PC-3 (cell line): ENCODE measurements at regions not wholly inside any gene's neighbourhood (a gene's known extent, or its start where the extent isn't known, plus 50 kb on each side); places are given as distances from the start of the nearest gene placed in this dataset.

ENCODE experiments used
- ATAC-seq: fragments of 200-7000 bp; cut with Tn5 transposase; 2 replicates; pipeline ENCODE4 v1.9.1; 2020; ENCODE audit warnings: mild to moderate bottlenecking, moderate library complexity
- BruUV-seq: library from RNA; stranded (reverse); fragments of 400-500 nt; replicated peaks from 2 replicates; lab custom pipeline; 2021; lab: Mats Ljungman, UMichigan
- CTCF ChIA-PET: fragments of 300-600 bp; sonication (Branson Sonifier 250); formaldehyde crosslinking; loops from one replicate; lab custom pipeline; 2022; ENCODE audit warnings: antibody characterized with exemption; lab: Charles Lee
- POLR2A ChIA-PET: fragments of 300-600 bp; sonication (Branson Sonifier 250); formaldehyde crosslinking; loops from one replicate; lab custom pipeline; 2022; ENCODE audit warnings: antibody characterized with exemption; ENCODE audit not compliant: unreplicated experiment; lab: Charles Lee
- DNase-seq: peaks from one replicate; pipeline ENCODE4 v3.0.0-alpha.2; 2015
- H2AFZ ChIP-seq: fragments of 300-600 bp; sonication (generic); 2 replicates; pipeline ENCODE4 v1.6.0; 2016; ENCODE audit warnings: antibody characterized with exemption, low read length
- H3F3A ChIP-seq: fragments of 300-600 bp; sonication (generic); one replicate; pipeline ENCODE4 v1.6.0; 2017; ENCODE audit warnings: antibody characterized with exemption, low read length, control low read depth, mild to moderate bottlenecking; ENCODE audit not compliant: unreplicated experiment
- H3K27ac ChIP-seq: fragments of 300-600 bp; sonication (generic); 2 replicates; pipeline ENCODE4 v1.5.1; 2016; ENCODE audit warnings: mild to moderate bottlenecking, low read length
- H3K27me3 ChIP-seq: fragments of 300-600 bp; sonication (generic); 2 replicates; pipeline ENCODE4 v1.6.1; 2016; ENCODE audit warnings: low read length, mixed read lengths
- H3K36me3 ChIP-seq: fragments of 300-600 bp; sonication (generic); 2 replicates; pipeline ENCODE4 v1.6.1; 2016; ENCODE audit warnings: low read depth, mixed run types, low read length, mixed read lengths
- H3K4me1 ChIP-seq: fragments of 300-600 bp; sonication (generic); 2 replicates; pipeline ENCODE4 v1.5.1; 2016; ENCODE audit warnings: low read length; ENCODE audit not compliant: insufficient read depth
- H3K4me2 ChIP-seq: fragments of 300-600 bp; sonication (generic); 2 replicates; pipeline ENCODE4 v1.6.0; 2016; ENCODE audit warnings: low read length
- H3K4me3 ChIP-seq: fragments of 300-600 bp; sonication (generic); 2 replicates; pipeline ENCODE4 v1.5.1; 2016; ENCODE audit warnings: mild to moderate bottlenecking, low read length, mixed read lengths
- H3K79me2 ChIP-seq: fragments of 300-600 bp; sonication (generic); 2 replicates; pipeline ENCODE4 v1.6.1; 2017; ENCODE audit warnings: low read length, mixed read lengths
- H3K9ac ChIP-seq: fragments of 300-600 bp; sonication (generic); 2 replicates; pipeline ENCODE4 v1.6.0; 2016; ENCODE audit warnings: mild to moderate bottlenecking, low read length
- H3K9me2 ChIP-seq: fragments of 300-600 bp; sonication (generic); replicated peaks from 2 replicates; pipeline ENCODE4 v1.6.1; 2016; ENCODE audit warnings: mixed run types, low read length, mixed read lengths
- H3K9me3 ChIP-seq: fragments of 300-600 bp; sonication (generic); 2 replicates; pipeline ENCODE4 v1.6.1; 2016; ENCODE audit warnings: low read length, mixed read lengths
- H4K20me1 ChIP-seq: fragments of 300-600 bp; sonication (generic); 2 replicates; pipeline ENCODE4 v1.6.1; 2016; ENCODE audit warnings: low read length, mixed read lengths
- EZH2 ChIP-seq: fragments of 300-600 bp; sonication (generic); IDR thresholded peaks from one replicate; pipeline ENCODE4 v1.6.1; 2017; ENCODE audit warnings: antibody characterized with exemption, mild to moderate bottlenecking, low read length; ENCODE audit not compliant: unreplicated experiment
- EZH2phosphoT487 ChIP-seq: fragments of 300-600 bp; sonication (generic); IDR thresholded peaks from 2 replicates; pipeline ENCODE4 v1.6.1; 2018; ENCODE audit warnings: mild to moderate bottlenecking, antibody characterized with exemption, low read length, borderline replicate concordance
- intact Hi-C: fragments of 100-400 bp; cut with micrococcal nuclease; formaldehyde crosslinking; loops from 2 replicates; pipeline ENCODE4 v1.9.0; 2023
- TF ChIP-seq, protein P1 (sequence below): fragments of 300-600 bp; sonication (generic); conservative IDR thresholded peaks from 2 replicates; pipeline ENCODE4 v1.5.1; 2017; ENCODE audit warnings: antibody characterized with exemption, low read depth, mild to moderate bottlenecking, low read length

DNA sequence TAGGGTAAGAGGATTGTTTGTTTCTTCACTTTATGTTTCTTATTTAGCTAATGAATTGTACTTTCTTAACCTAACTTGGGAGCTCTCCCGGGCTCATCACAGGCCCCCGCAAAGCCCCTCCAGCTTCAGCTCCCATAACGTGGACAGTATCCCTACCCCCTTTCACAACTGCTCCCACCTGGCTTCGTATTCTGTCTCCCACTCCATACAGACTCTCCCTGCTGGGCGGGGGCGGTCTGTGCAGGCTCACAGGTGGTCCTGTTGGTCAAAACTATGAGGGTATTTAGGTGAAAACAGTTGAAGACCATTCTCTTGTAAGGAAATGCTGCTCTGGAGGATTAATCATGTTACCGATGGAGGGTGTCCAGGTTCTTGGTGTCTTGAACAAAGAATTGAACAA, 805.3 kb downstream of the SEMA5A start:
- no peak overlapping the region for H3K4me2 ChIP-seq
- H3K27ac ChIP-seq = no peak overlapping the region
- H3K27me3 ChIP-seq = no peaks in the 10 kb centered on the region
- no peak for DNase-seq
- POLR2A ChIA-PET = no interaction called here
- no peak overlapping the region for H2AFZ ChIP-seq
- no peaks in the 10 kb centered on the region for H3K36me3 ChIP-seq
- no peak overlapping the region for H3K9ac ChIP-seq
- TF ChIP-seq EZH2phosphoT487 (no peak), EZH2 (no peak)
- TF ChIP-seq, protein P1, sequence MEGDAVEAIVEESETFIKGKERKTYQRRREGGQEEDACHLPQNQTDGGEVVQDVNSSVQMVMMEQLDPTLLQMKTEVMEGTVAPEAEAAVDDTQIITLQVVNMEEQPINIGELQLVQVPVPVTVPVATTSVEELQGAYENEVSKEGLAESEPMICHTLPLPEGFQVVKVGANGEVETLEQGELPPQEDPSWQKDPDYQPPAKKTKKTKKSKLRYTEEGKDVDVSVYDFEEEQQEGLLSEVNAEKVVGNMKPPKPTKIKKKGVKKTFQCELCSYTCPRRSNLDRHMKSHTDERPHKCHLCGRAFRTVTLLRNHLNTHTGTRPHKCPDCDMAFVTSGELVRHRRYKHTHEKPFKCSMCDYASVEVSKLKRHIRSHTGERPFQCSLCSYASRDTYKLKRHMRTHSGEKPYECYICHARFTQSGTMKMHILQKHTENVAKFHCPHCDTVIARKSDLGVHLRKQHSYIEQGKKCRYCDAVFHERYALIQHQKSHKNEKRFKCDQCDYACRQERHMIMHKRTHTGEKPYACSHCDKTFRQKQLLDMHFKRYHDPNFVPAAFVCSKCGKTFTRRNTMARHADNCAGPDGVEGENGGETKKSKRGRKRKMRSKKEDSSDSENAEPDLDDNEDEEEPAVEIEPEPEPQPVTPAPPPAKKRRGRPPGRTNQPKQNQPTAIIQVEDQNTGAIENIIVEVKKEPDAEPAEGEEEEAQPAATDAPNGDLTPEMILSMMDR = no peak
- H3K9me2 ChIP-seq = no peaks in the 10 kb centered on the region; the same call in 1 of the 2 replicates
- no peak overlapping the region for H3K4me3 ChIP-seq
- no TSS peak for BruUV-seq
- no peaks in the 10 kb centered on the region for H4K20me1 ChIP-seq
- no peak for ATAC-seq
- H3K9me3 ChIP-seq = no peaks in the 10 kb centered on the region
- CTCF ChIA-PET = no interaction called here
- no peaks in the 10 kb centered on the region for H3K4me1 ChIP-seq
- intact Hi-C loops = no loop called here
- no peaks in the 10 kb centered on the region for H3F3A ChIP-seq
- H3K79me2 ChIP-seq = no peaks in the 10 kb centered on the region

DNA sequence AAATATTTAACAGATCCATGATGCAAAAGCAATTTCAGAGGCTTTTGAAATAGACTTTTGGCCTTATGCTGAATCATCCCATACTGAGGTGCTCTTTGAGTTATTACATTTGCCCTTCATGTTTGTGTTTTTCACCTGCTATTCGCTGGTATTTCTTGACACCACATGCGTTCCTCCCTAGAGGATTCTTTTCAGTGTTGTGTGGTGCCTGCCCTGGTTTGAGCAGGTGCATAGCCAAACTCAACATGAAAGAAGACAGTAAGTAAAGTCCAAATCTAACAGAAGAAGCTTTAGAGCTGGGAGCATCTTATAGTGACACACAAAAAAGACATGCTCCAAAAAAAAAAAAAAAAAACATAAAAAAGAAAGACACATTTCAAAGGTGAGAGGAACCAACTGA, 796.3 kb downstream of the SEMA5A start:
- no peaks in the 10 kb centered on the region for H4K20me1 ChIP-seq
- H3K9me2 ChIP-seq = no peaks in the 10 kb centered on the region
- H3K4me2 ChIP-seq = no peak overlapping the region
- no peaks in the 10 kb centered on the region for H3K27me3 ChIP-seq
- H3F3A ChIP-seq = no peaks in the 10 kb centered on the region
- no TSS peak for BruUV-seq
- no peak overlapping the region for H3K27ac ChIP-seq
- DNase-seq (no peak), ATAC-seq (no peak)
- TF ChIP-seq EZH2phosphoT487 = no peak
- POLR2A ChIA-PET = no interaction called here
- H3K79me2 ChIP-seq = no peaks in the 10 kb centered on the region
- no peaks in the 10 kb centered on the region for H3K9me3 ChIP-seq
- CTCF ChIA-PET = no interaction called here
- no peaks in the 10 kb centered on the region for H3K36me3 ChIP-seq
- no peak overlapping the region for H3K9ac ChIP-seq
- no peak overlapping the region for H2AFZ ChIP-seq
- H3K4me1 ChIP-seq = no peaks in the 10 kb centered on the region
- intact Hi-C loops = no loop called here
- H3K4me3 ChIP-seq = no peak overlapping the region

DNA sequence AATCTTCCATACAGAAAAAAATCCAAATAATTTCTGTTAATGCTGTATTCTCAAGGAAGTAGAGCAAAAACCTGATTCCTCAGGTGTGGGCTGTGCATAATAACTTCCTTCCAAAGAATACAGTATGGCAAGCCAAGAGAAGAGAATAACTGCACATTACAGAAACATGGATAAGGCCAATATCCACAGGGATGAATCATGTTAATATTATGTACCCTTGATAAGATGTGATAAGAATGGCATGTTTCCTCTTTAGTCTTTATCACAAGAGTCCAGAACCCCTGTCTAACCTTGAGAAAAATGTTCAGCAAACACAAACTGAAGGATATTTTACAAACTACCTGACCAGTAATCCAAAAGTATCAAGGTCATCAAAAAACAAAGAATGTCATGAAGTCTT, 795.8 kb downstream of the SEMA5A start:
- Histone ChIP-seq H4K20me1 (no peaks in the 10 kb centered on the region), H3K4me1 (no peaks in the 10 kb centered on the region), H3K9me3 (no peaks in the 10 kb centered on the region), H2AFZ (no peak overlapping the region), H3F3A (no peaks in the 10 kb centered on the region), H3K4me3 (no peak overlapping the region), H3K79me2 (no peaks in the 10 kb centered on the region), H3K4me2 (no peak overlapping the region), H3K27me3 (no peaks in the 10 kb centered on the region), H3K27ac (no peak overlapping the region), H3K9me2 (no peaks in the 10 kb centered on the region), H3K36me3 (no peaks in the 10 kb centered on the region), H3K9ac (no peak overlapping the region)
- CTCF ChIA-PET = no interaction called here
- no peak for DNase-seq
- ATAC-seq = no peak
- intact Hi-C loops = loop anchor here (10.0 kb wide), 2 partner anchors 505 to 825 kb away; no protein-coding TSS in a partner anchor
- BruUV-seq = no TSS peak
- no peak for TF ChIP-seq EZH2phosphoT487
- TF ChIP-seq EZH2 = no peak
- TF ChIP-seq, protein P1 = no peak
- POLR2A ChIA-PET = no interaction called here
